Progenitor cell of endocrine pancreas (in vitro differentiated cells): ENCODE measurements at regions not wholly inside any gene's neighbourhood (a gene's known extent, or its start where the extent isn't known, plus 50 kb on each side); places are given as distances from the start of the nearest gene placed in this dataset.
"Not testable (repeated sequence)": the region's sequence is repeated elsewhere in the genome, so short reads cannot be mapped to it uniquely, and the experiment has no call there.

Source experiments
- DNase-seq: peaks from one replicate; pipeline ENCODE4 v3.0.0; 2021; ENCODE audit warnings: low spot score; ENCODE audit not compliant: unreplicated experiment
- H3K27ac Mint-ChIP-seq: 2 replicates; pipeline ENCODE4 v1.8.0; 2021; ENCODE audit warnings: mild to moderate bottlenecking, moderate library complexity, mixed read lengths
- H3K27me3 Mint-ChIP-seq: 2 replicates; pipeline ENCODE4 v1.8.0; 2021; ENCODE audit warnings: mixed read lengths
- H3K36me3 Mint-ChIP-seq: 2 replicates; pipeline ENCODE4 v1.8.0; 2022; ENCODE audit warnings: mixed read lengths; ENCODE audit not compliant: insufficient read depth
- H3K4me1 Mint-ChIP-seq: 2 replicates; pipeline ENCODE4 v1.8.0; 2021; ENCODE audit warnings: low read depth, mixed read lengths
- H3K4me3 Mint-ChIP-seq: 2 replicates; pipeline ENCODE4 v1.8.0; 2021; ENCODE audit warnings: low read depth, mild to moderate bottlenecking, moderate library complexity, mixed read lengths
- H3K9me3 Mint-ChIP-seq: 2 replicates; pipeline ENCODE4 v1.8.0; 2021; ENCODE audit warnings: low read depth, mixed read lengths
- CTCF ChIP-seq: fragments of 200-600 bp; sonication (generic); IDR thresholded peaks from one replicate; pipeline ENCODE4 v1.5.0; 2021; ENCODE audit warnings: antibody characterized with exemption, mild to moderate bottlenecking; ENCODE audit not compliant: unreplicated experiment

GRCh38 chr14:82029038-82029437 lies 495.4 kb upstream of the SEL1L start:
- Mint-ChIP-seq H3K27ac (no peak overlapping the region), H3K9me3 (peaks cover 29% of the 10 kb centered on the region), H3K4me3 (no peak overlapping the region), H3K27me3 (no peaks in the 10 kb centered on the region), H3K36me3 (no peaks in the 10 kb centered on the region), H3K4me1 (no peaks in the 10 kb centered on the region)
- no peak for TF ChIP-seq CTCF
- DNase-seq, result no peak

GRCh38 chr14:82035397-82035796 lies 501.7 kb upstream of the SEL1L start:
- Mint-ChIP-seq H3K27me3 (no peaks in the 10 kb centered on the region), H3K27ac (no peak overlapping the region), H3K4me1 (no peaks in the 10 kb centered on the region), H3K36me3 (no peaks in the 10 kb centered on the region), H3K9me3 (no peaks in the 10 kb centered on the region), H3K4me3 (no peak overlapping the region)
- no peak for TF ChIP-seq CTCF
- DNase-seq, result no peak

- H3K4me3 Mint-ChIP-seq, H3K27ac Mint-ChIP-seq, H3K27me3 Mint-ChIP-seq, H3K9me3 Mint-ChIP-seq, DNase-seq, H3K36me3 Mint-ChIP-seq, H3K4me1 Mint-ChIP-seq: not testable (repeated sequence)
Observed at GRCh38 chr14:82038066-82038465, 504.4 kb upstream of the SEL1L start.

GRCh38 chr14:82045339-82045738 lies 511.7 kb upstream of the SEL1L start:
- Mint-ChIP-seq H3K27ac (no peak overlapping the region), H3K4me3 (no peak overlapping the region), H3K9me3 (no peaks in the 10 kb centered on the region), H3K27me3 (no peaks in the 10 kb centered on the region), H3K36me3 (no peaks in the 10 kb centered on the region), H3K4me1 (no peaks in the 10 kb centered on the region)
- no peak for DNase-seq
- no peak for TF ChIP-seq CTCF

GRCh38 chr14:82046512-82047226 lies 513.0 kb upstream of the SEL1L start:
- no peak for DNase-seq
- Mint-ChIP-seq H3K36me3 (no peaks in the 10 kb centered on the region), H3K4me1 (no peaks in the 10 kb centered on the region), H3K27me3 (no peaks in the 10 kb centered on the region), H3K27ac (no peak overlapping the region), H3K4me3 (no peak overlapping the region), H3K9me3 (no peaks in the 10 kb centered on the region)
- no peak for TF ChIP-seq CTCF

GRCh38 chr14:82047777-82048470 lies 514.3 kb upstream of the SEL1L start:
- no peak overlapping the region for H3K4me3 Mint-ChIP-seq
- no peaks in the 10 kb centered on the region for H3K9me3 Mint-ChIP-seq
- no peak for DNase-seq
- H3K36me3 Mint-ChIP-seq, result no peaks in the 10 kb centered on the region
- no peak for TF ChIP-seq CTCF
- no peak overlapping the region for H3K27ac Mint-ChIP-seq
- no peaks in the 10 kb centered on the region for H3K4me1 Mint-ChIP-seq
- no peaks in the 10 kb centered on the region for H3K27me3 Mint-ChIP-seq
